Prostate gland (tissue), 2 donors: ENCODE measurements at regions not wholly inside any gene's neighbourhood (a gene's known extent, or its start where the extent isn't known, plus 50 kb on each side); places are given as distances from the start of the nearest gene placed in this dataset.

Experiments used
- POLR2A ChIP-seq: fragments of 450-650 bp; IDR thresholded peaks from one replicate; pipeline ENCODE4 v1.6.1; 2016; ENCODE audit warnings: antibody characterized with exemption, mild to moderate bottlenecking
- TF ChIP-seq, protein P1 (sequence below), 4 experiments: fragments of 200-600 bp in 2 of 4; fragments of 450-650 bp in 2 of 4; sonication (generic) in 2 of 4; IDR thresholded peaks; 1 replicate in 3 of 4; 2 replicates in 1 of 4; pipeline ENCODE4 v1.5.1; 2016 to 2019; ENCODE audit warnings: antibody characterized with exemption in 4 of 4, mild to moderate bottlenecking in 2 of 4, moderate library complexity in 2 of 4

DNA sequence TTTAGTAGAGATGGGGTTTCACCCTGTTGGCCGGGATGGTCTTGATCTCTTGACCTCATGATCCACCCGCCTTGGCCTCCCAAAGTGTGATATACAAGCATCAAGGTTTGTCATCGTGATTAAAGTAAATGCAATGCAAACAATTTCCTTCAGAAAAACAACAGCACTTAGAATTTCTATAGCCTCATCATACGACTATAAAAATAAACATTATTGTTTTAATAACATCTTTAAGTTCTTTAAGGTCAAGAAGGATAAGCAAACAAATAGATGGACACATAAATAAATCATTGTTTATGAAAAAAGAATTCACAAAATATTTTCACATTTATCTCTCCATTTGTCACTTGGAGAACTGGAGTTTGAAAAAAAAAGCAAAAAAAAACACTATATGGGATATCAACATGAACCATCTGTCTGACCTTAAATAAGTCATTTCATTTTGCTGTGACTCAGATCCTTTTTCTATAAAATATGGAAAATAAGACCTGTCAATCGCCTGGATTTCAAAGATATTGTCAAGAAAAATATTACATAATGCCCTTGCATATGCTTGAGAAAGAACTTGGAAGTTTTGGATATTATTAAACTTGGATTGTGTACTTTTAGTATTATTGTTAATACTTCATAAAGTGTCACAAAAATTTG is 642.0 kb upstream of the KCNMB2 start:
- TF ChIP-seq, protein P1, sequence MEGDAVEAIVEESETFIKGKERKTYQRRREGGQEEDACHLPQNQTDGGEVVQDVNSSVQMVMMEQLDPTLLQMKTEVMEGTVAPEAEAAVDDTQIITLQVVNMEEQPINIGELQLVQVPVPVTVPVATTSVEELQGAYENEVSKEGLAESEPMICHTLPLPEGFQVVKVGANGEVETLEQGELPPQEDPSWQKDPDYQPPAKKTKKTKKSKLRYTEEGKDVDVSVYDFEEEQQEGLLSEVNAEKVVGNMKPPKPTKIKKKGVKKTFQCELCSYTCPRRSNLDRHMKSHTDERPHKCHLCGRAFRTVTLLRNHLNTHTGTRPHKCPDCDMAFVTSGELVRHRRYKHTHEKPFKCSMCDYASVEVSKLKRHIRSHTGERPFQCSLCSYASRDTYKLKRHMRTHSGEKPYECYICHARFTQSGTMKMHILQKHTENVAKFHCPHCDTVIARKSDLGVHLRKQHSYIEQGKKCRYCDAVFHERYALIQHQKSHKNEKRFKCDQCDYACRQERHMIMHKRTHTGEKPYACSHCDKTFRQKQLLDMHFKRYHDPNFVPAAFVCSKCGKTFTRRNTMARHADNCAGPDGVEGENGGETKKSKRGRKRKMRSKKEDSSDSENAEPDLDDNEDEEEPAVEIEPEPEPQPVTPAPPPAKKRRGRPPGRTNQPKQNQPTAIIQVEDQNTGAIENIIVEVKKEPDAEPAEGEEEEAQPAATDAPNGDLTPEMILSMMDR (IDR thresholded peaks at IDR 0.05), result no peak
- no peak for TF ChIP-seq POLR2A
